ENCODE measurements at regions not wholly inside any gene's neighbourhood (a gene's known extent, or its start where the extent isn't known, plus 50 kb on each side); places are given as distances from the start of the nearest gene placed in this dataset.

- TF ChIP-seq CTCF (IDR thresholded peaks at IDR 0.05), result no peak
- no peak for TF ChIP-seq POLR2A (IDR thresholded peaks at IDR 0.05)
Measured at GRCh38 chr12:84562331-84562730, 350.3 kb downstream of the SLC6A15 start.
